ENCODE measurements at regions not wholly inside any gene's neighbourhood (a gene's known extent, or its start where the extent isn't known, plus 50 kb on each side); places are given as distances from the start of the nearest gene placed in this dataset.

DNA sequence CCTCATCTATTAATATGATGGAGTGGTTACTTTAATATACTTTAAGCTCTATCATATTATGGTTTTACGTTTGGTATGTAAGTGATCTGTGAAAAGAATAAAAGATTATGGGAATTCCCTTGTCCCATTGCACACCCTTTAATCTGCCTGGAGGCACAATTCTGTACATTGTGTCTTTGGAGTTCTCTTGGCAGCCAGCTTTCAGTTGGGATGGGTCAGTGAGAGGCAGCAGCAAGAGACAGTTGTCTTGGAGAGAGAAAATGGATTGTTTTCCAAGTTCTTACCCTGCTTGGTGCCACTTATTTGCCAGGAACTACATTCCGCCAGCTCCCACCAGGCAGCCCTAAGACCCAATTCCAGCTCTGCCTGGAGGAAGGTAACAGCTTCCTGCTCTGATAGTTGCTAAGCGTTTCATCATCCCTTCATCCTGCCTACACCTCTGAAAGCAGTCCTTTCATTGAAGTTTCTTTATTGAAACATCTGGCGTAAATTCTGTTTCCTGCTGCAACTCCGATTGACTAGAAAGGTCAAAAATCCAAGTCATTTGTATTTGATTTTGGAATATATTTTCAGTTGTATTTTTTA, 365.2 kb downstream of the AKAIN1 start:
- TF ChIP-seq, protein P1, sequence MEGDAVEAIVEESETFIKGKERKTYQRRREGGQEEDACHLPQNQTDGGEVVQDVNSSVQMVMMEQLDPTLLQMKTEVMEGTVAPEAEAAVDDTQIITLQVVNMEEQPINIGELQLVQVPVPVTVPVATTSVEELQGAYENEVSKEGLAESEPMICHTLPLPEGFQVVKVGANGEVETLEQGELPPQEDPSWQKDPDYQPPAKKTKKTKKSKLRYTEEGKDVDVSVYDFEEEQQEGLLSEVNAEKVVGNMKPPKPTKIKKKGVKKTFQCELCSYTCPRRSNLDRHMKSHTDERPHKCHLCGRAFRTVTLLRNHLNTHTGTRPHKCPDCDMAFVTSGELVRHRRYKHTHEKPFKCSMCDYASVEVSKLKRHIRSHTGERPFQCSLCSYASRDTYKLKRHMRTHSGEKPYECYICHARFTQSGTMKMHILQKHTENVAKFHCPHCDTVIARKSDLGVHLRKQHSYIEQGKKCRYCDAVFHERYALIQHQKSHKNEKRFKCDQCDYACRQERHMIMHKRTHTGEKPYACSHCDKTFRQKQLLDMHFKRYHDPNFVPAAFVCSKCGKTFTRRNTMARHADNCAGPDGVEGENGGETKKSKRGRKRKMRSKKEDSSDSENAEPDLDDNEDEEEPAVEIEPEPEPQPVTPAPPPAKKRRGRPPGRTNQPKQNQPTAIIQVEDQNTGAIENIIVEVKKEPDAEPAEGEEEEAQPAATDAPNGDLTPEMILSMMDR (IDR thresholded peaks at IDR 0.05; ENCODE audit: low read depth, low read length), result no peak
- no peak for TF ChIP-seq EZH2phosphoT487 (IDR thresholded peaks at IDR 0.05; ENCODE audit: low read depth)
